ENCODE measurements at regions not wholly inside any gene's neighbourhood (a gene's known extent, or its start where the extent isn't known, plus 50 kb on each side); places are given as distances from the start of the nearest gene placed in this dataset.

DNA sequence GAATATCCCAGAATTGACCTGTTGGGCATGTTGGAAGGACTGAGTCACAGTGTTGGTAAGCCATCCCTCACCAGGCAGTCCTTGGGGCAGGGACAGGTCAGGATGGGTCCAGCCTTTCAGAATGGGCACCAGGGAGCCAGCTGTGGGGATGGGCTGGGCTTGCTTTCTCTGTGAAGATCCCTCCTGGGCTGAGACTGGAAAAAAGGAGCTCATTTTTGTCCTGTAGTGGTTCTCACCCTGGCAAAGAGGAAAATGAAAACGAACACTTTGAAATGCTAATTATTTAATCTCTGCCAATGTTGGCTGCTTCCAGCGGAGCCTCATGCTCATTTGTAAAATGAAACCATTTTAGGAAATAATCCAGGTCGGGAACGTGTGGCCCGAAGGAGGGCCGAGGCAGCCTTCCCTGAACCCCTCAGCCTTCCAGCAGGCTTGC, 237.5 kb upstream of the SALL1 start:
- TF ChIP-seq SIX4 (CRISPR knock-in tag; IDR thresholded peaks at IDR 0.05) = no peak
- TF ChIP-seq, protein P1, sequence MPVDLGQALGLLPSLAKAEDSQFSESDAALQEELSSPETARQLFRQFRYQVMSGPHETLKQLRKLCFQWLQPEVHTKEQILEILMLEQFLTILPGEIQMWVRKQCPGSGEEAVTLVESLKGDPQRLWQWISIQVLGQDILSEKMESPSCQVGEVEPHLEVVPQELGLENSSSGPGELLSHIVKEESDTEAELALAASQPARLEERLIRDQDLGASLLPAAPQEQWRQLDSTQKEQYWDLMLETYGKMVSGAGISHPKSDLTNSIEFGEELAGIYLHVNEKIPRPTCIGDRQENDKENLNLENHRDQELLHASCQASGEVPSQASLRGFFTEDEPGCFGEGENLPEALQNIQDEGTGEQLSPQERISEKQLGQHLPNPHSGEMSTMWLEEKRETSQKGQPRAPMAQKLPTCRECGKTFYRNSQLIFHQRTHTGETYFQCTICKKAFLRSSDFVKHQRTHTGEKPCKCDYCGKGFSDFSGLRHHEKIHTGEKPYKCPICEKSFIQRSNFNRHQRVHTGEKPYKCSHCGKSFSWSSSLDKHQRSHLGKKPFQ (CRISPR knock-in tag; IDR thresholded peaks at IDR 0.05; ENCODE audit: insufficient replicate concordance) = no peak
- no peak for TF ChIP-seq ARNT (IDR thresholded peaks at IDR 0.05)
- no peak for TF ChIP-seq POLR2AphosphoS2 (IDR thresholded peaks at IDR 0.05; ENCODE audit: low read depth, low read length)
